Heart left ventricle (tissue), 16 donors: ENCODE measurements at regions not wholly inside any gene's neighbourhood (a gene's known extent, or its start where the extent isn't known, plus 50 kb on each side); places are given as distances from the start of the nearest gene placed in this dataset.

ENCODE experiments used
- ATAC-seq, 4 donors: fragments of 200-7000 bp; cut with Tn5 transposase; one replicate each; pipeline ENCODE4 v1.9.1; 2020 to 2022; ENCODE audit warnings: moderate library complexity in 4 of 4, mild to moderate bottlenecking in 3 of 4, moderate number of reproducible peaks in 1 of 4
- DNase-seq, 5 donors: peaks; one replicate each; pipeline ENCODE4 v3.0.0-alpha.2; 2020
- H3K27ac ChIP-seq, 12 donors: fragments of 200-600 bp; sonication (generic) in 4 of 12; one replicate each; pipeline versions ENCODE4 v1.5.0 to v1.8.0; 2016 to 2022; ENCODE audit warnings: mild to moderate bottlenecking in 2 of 12
- H3K27me3 ChIP-seq, 9 donors: fragments of 200-600 bp; sonication (generic) in 2 of 9; one replicate each; pipeline versions ENCODE4 v1.5.1 to v1.8.0; 2016 to 2022; ENCODE audit warnings: mild to moderate bottlenecking in 3 of 9
- H3K36me3 ChIP-seq, 9 donors: fragments of 200-600 bp; sonication (generic) in 2 of 9; one replicate each; pipeline versions ENCODE4 v1.5.0 to v1.8.0; 2018 to 2022; ENCODE audit warnings: mild to moderate bottlenecking in 2 of 9
- H3K4me1 ChIP-seq, 12 donors: fragments of 200-600 bp; sonication (generic) in 4 of 12; one replicate each; pipeline versions ENCODE4 v1.5.0 to v1.8.0; 2016 to 2022; ENCODE audit warnings: mild to moderate bottlenecking in 3 of 12
- H3K4me3 ChIP-seq, 12 donors: fragments of 200-600 bp; sonication (generic) in 4 of 12; one replicate each; pipeline versions ENCODE4 v1.5.0 to v1.8.0; 2017 to 2022; ENCODE audit warnings: mild to moderate bottlenecking in 9 of 12, moderate library complexity in 4 of 12
- H3K9me3 ChIP-seq, 12 donors: fragments of 200-600 bp; sonication (generic) in 4 of 12; one replicate each; pipeline versions ENCODE4 v1.5.0 to v1.8.0; 2016 to 2022; ENCODE audit warnings: mild to moderate bottlenecking in 1 of 12
- CTCF ChIP-seq, 12 donors: fragments of 200-600 bp; sonication (generic) in 4 of 12; IDR thresholded peaks; one replicate each; pipeline versions ENCODE4 v1.5.0 to v1.8.0; 2018 to 2022; ENCODE audit warnings: antibody characterized with exemption in 12 of 12, mild to moderate bottlenecking in 5 of 12
- POLR2A ChIP-seq, 2 donors: fragments of 450-650 bp; IDR thresholded peaks; one replicate each; pipeline ENCODE4 v1.6.1; 2017; ENCODE audit warnings: antibody characterized with exemption in 2 of 2, mild to moderate bottlenecking in 2 of 2, moderate library complexity in 2 of 2
- WGBS, 4 donors: extraction: QIAGEN DNeasy Blood & Tissue Kit in 2 of 4; methylation state at CpG; one replicate each; pipeline versions ENCODE4 v1.1.5 to v1.1.7; 2013 to 2018; 5-methylcytosine and 5-hydroxymethylcytosine counted together
- intact Hi-C, 10 donors: fragments of 100-400 bp; cut with DNase I; formaldehyde crosslinking; loops; one replicate each; pipeline versions ENCODE4 v1.11.1 to v1.14.2; 2022
- donor health status: ischemic (EF 13 %, LVEDD 7.1; RV severe dilation, severe dysfunction).
- donor health status: healthy with polysubstance abuse.
- donor health status: DM: no; HTN: yes; CAD: no.
- donor health status: DM: no; HTN: no; CAD: no.
- donor health status: ischemic (EF 25% LVEDD 6.9; RV normal size, moderate dysfunction).
- donor health status: ischemic (EF 25% LVEDD 5.7; RV mildly dilated, moderate dysfunction).
- donor health status: healthy.
- donor health status: DM: yes; HTN: yes; CAD: no.
- donor health status: ischemic (EF 35%, LVEDD 5.7; RV mildly dilated, moderate dysfunction).
- donor health status: nonischemic (EF 11% LVEDD 7.7; RV severe dilation, severe dysfunction).
- donor health status: DM: yes; HTN: yes; CAD: no.
- donor health status: PGD.
- donor health status: ischemic (EF 29% LVEDD 5.4; RV normal size, mild dysfunction).
- donor health status: nonischemic (EF 23%, LVEDD 6.1; RV moderate dilation, normal function).

GRCh38 chr16:17598968-17599367 is 128.2 kb upstream of the XYLT1 start:
- DNase-seq (no peak), ATAC-seq (no peak)
- H3K4me1 ChIP-seq: no peaks in the 10 kb centered on the region
- H3K36me3 ChIP-seq: no peaks in the 10 kb centered on the region
- H3K27ac ChIP-seq: no peak overlapping the region
- TF ChIP-seq CTCF (IDR thresholded peaks at IDR 0.05) (no peak), POLR2A (IDR thresholded peaks at IDR 0.05) (no peak)
- peaks cover 0 to 23% (median 9%) of the 10 kb centered on the region in 12 donors for H3K9me3 ChIP-seq
- intact Hi-C loops: no loop called here
- H3K4me3 ChIP-seq: no peak overlapping the region
- 88 to 100% (median 92%) methylated on average over 1 of the region's 1 CpG for WGBS, 4 donors
- H3K27me3 ChIP-seq: peaks cover 0 to 12% (median 0%) of the 10 kb centered on the region in 9 donors

- Histone ChIP-seq H3K4me1 (no peaks in the 10 kb centered on the region), H3K36me3 (no peaks in the 10 kb centered on the region), H3K9me3 (no peaks in the 10 kb centered on the region), H3K27me3 (peaks cover 0 to 9% (median 0%) of the 10 kb centered on the region in 9 donors), H3K27ac (no peak overlapping the region), H3K4me3 (no peak overlapping the region)
- no peak for DNase-seq
- intact Hi-C loops: no loop called here
- WGBS, 4 donors: 76 to 82% (median 80%) methylated on average over 12 of the region's 12 CpGs
- ATAC-seq: no peak
- TF ChIP-seq CTCF (IDR thresholded peaks at IDR 0.05) (no peak), POLR2A (IDR thresholded peaks at IDR 0.05) (no peak)
Observed at GRCh38 chr16:17591655-17592405, 121.1 kb upstream of the XYLT1 start.

- TF ChIP-seq POLR2A (IDR thresholded peaks at IDR 0.05) (no peak), CTCF (IDR thresholded peaks at IDR 0.05) (no peak)
- H3K4me1 ChIP-seq: no peaks in the 10 kb centered on the region
- ATAC-seq: no peak
- WGBS, 4 donors: 76 to 81% (median 77%) methylated on average over 9 of the region's 9 CpGs
- H3K36me3 ChIP-seq: no peaks in the 10 kb centered on the region
- no peak for DNase-seq
- H3K27ac ChIP-seq: no peak overlapping the region
- peaks cover 0 to 6% (median 0%) of the 10 kb centered on the region in 9 donors for H3K27me3 ChIP-seq
- H3K4me3 ChIP-seq: no peak overlapping the region
- peaks cover 0 to 4% (median 0%) of the 10 kb centered on the region in 12 donors for H3K9me3 ChIP-seq
- intact Hi-C loops: no loop called here
Observed at GRCh38 chr16:17590711-17591654, 120.2 kb upstream of the XYLT1 start.

GRCh38 chr16:17589898-17590297 is 119.1 kb upstream of the XYLT1 start:
- peaks cover 0 to 4% (median 0%) of the 10 kb centered on the region in 9 donors for H3K27me3 ChIP-seq
- intact Hi-C loops: loop anchor here in 2 of 10 donors (10.0 kb wide), 2 partner anchors 725 to 735 kb away; no protein-coding TSS in a partner anchor
- TF ChIP-seq POLR2A (IDR thresholded peaks at IDR 0.05) (no peak), CTCF (IDR thresholded peaks at IDR 0.05) (no peak)
- ATAC-seq: no peak
- peaks cover 0 to 9% (median 0%) of the 10 kb centered on the region in 12 donors for H3K9me3 ChIP-seq
- no peak for DNase-seq
- WGBS, 4 donors: 72 to 85% (median 80%) methylated on average over 4 of the region's 4 CpGs
- H3K36me3 ChIP-seq: no peaks in the 10 kb centered on the region
- H3K4me3 ChIP-seq: no peak overlapping the region
- no peak overlapping the region for H3K27ac ChIP-seq
- no peaks in the 10 kb centered on the region for H3K4me1 ChIP-seq
